Mucosa of stomach (tissue), 1 donor: ENCODE measurements at regions not wholly inside any gene's neighbourhood (a gene's known extent, or its start where the extent isn't known, plus 50 kb on each side); places are given as distances from the start of the nearest gene placed in this dataset.

Experiments used
- H3K27me3 ChIP-seq: one replicate; pipeline ENCODE4 v1.7.0; 2013; ENCODE audit warnings: mild to moderate bottlenecking, low read length; ENCODE audit not compliant: control insufficient read depth, insufficient read depth
- H3K36me3 ChIP-seq: one replicate; pipeline ENCODE4 v1.7.0; 2013; ENCODE audit warnings: low read length; ENCODE audit not compliant: control insufficient read depth, insufficient read depth
- H3K4me1 ChIP-seq: one replicate; pipeline ENCODE4 v1.7.0; 2013; ENCODE audit warnings: mild to moderate bottlenecking, low read length; ENCODE audit not compliant: control insufficient read depth, insufficient read depth
- H3K4me3 ChIP-seq: one replicate; pipeline ENCODE4 v1.7.0; 2013; ENCODE audit warnings: low read length
- H3K9ac ChIP-seq: one replicate; pipeline ENCODE4 v1.7.0; 2013; ENCODE audit warnings: mild to moderate bottlenecking, low read length, moderate library complexity
- H3K9me3 ChIP-seq: one replicate; pipeline ENCODE4 v1.7.0; 2013; ENCODE audit warnings: mild to moderate bottlenecking, low read length, moderate library complexity; ENCODE audit not compliant: control insufficient read depth
- donor health status: Pancreatic carcinoma.

GRCh38 chr16:86024210-86024609 lies 125.2 kb downstream of the IRF8 start:
- Histone ChIP-seq H3K9me3 (no peaks in the 10 kb centered on the region), H3K9ac (no peak overlapping the region), H3K36me3 (no peaks in the 10 kb centered on the region), H3K4me1 (peaks cover 23% of the 10 kb centered on the region), H3K4me3 (no peak overlapping the region), H3K27me3 (no peaks in the 10 kb centered on the region)

- Histone ChIP-seq H3K36me3 (no peaks in the 10 kb centered on the region), H3K9ac (no peak overlapping the region), H3K27me3 (no peaks in the 10 kb centered on the region), H3K4me1 (peaks cover 30% of the 10 kb centered on the region), H3K9me3 (no peaks in the 10 kb centered on the region), H3K4me3 (no peak overlapping the region)
Observed at GRCh38 chr16:86025706-86026105, 126.7 kb downstream of the IRF8 start.

- Histone ChIP-seq H3K9me3 (no peaks in the 10 kb centered on the region), H3K4me3 (no peak overlapping the region), H3K27me3 (no peaks in the 10 kb centered on the region), H3K4me1 (peaks cover 30% of the 10 kb centered on the region), H3K36me3 (no peaks in the 10 kb centered on the region), H3K9ac (no peak overlapping the region)
Observed at GRCh38 chr16:86026171-86026910, 127.4 kb downstream of the IRF8 start.

- no peak overlapping the region for H3K4me3 ChIP-seq
- no peaks in the 10 kb centered on the region for H3K9me3 ChIP-seq
- H3K27me3 ChIP-seq: no peaks in the 10 kb centered on the region
- peaks cover 30% of the 10 kb centered on the region for H3K4me1 ChIP-seq
- no peak overlapping the region for H3K9ac ChIP-seq
- H3K36me3 ChIP-seq: no peaks in the 10 kb centered on the region
Observed at GRCh38 chr16:86026916-86027315, 128.0 kb downstream of the IRF8 start.

GRCh38 chr16:86027373-86028126 lies 128.6 kb downstream of the IRF8 start:
- Histone ChIP-seq H3K9ac (no peak overlapping the region), H3K27me3 (no peaks in the 10 kb centered on the region), H3K36me3 (no peaks in the 10 kb centered on the region), H3K9me3 (no peaks in the 10 kb centered on the region), H3K4me3 (no peak overlapping the region), H3K4me1 (peaks cover 30% of the 10 kb centered on the region)

- Histone ChIP-seq H3K9me3 (no peaks in the 10 kb centered on the region), H3K36me3 (no peaks in the 10 kb centered on the region), H3K9ac (no peak overlapping the region), H3K4me1 (peaks cover 30% of the 10 kb centered on the region), H3K4me3 (no peak overlapping the region), H3K27me3 (no peaks in the 10 kb centered on the region)
Observed at GRCh38 chr16:86029131-86029741, 130.3 kb downstream of the IRF8 start.

- Histone ChIP-seq H3K9ac (no peak overlapping the region), H3K36me3 (no peaks in the 10 kb centered on the region), H3K27me3 (no peaks in the 10 kb centered on the region), H3K4me3 (no peak overlapping the region), H3K4me1 (peaks cover 30% of the 10 kb centered on the region), H3K9me3 (no peaks in the 10 kb centered on the region)
Observed at GRCh38 chr16:86030116-86030515, 131.2 kb downstream of the IRF8 start.

- no peak overlapping the region for H3K4me3 ChIP-seq
- H3K9me3 ChIP-seq: no peaks in the 10 kb centered on the region
- H3K36me3 ChIP-seq: no peaks in the 10 kb centered on the region
- H3K9ac ChIP-seq: no peak overlapping the region
- peaks cover 25% of the 10 kb centered on the region for H3K4me1 ChIP-seq
- H3K27me3 ChIP-seq: no peaks in the 10 kb centered on the region
Observed at GRCh38 chr16:86031141-86031678, 132.2 kb downstream of the IRF8 start.

GRCh38 chr16:86033016-86033474 lies 134.1 kb downstream of the IRF8 start:
- no peak overlapping the region for H3K4me3 ChIP-seq

GRCh38 chr16:86033971-86034370 lies 135.0 kb downstream of the IRF8 start:
- peaks cover 10% of the 10 kb centered on the region for H3K4me1 ChIP-seq

More at GRCh38 chr16:86033016-86033474, 134.1 kb downstream of the IRF8 start:
- Histone ChIP-seq H3K9me3 (no peaks in the 10 kb centered on the region), H3K27me3 (no peaks in the 10 kb centered on the region), H3K36me3 (no peaks in the 10 kb centered on the region), H3K9ac (no peak overlapping the region), H3K4me1 (peaks cover 13% of the 10 kb centered on the region)

GRCh38 chr16:86034421-86034919 lies 135.5 kb downstream of the IRF8 start:
- no peaks in the 10 kb centered on the region for H3K9me3 ChIP-seq
- H3K36me3 ChIP-seq: no peaks in the 10 kb centered on the region
- H3K4me1 ChIP-seq: peaks cover 5% of the 10 kb centered on the region
- H3K4me3 ChIP-seq: no peak overlapping the region
- H3K9ac ChIP-seq: no peak overlapping the region
- H3K27me3 ChIP-seq: no peaks in the 10 kb centered on the region

More at GRCh38 chr16:86033971-86034370, 135.0 kb downstream of the IRF8 start:
- no peak overlapping the region for H3K9ac ChIP-seq
- no peaks in the 10 kb centered on the region for H3K27me3 ChIP-seq
- H3K36me3 ChIP-seq: no peaks in the 10 kb centered on the region
- H3K4me3 ChIP-seq: no peak overlapping the region
- no peaks in the 10 kb centered on the region for H3K9me3 ChIP-seq
